GM18951 (cell line): ENCODE measurements at regions not wholly inside any gene's neighbourhood (a gene's known extent, or its start where the extent isn't known, plus 50 kb on each side); places are given as distances from the start of the nearest gene placed in this dataset.

Experiments
- POLR2A ChIP-seq: IDR thresholded peaks from 4 replicates; pipeline ENCODE4 v1.6.1; 2011; ENCODE audit warnings: mild to moderate bottlenecking; ENCODE audit not compliant: insufficient read length, insufficient read depth; ENCODE audit errors: extremely low read depth
- in situ Hi-C: fragments of 300-500 bp; cut with MboI; formaldehyde crosslinking; loops from one replicate; pipeline ENCODE4 v1.12.0; 2022; ENCODE audit warnings: low sequenced_read_pairs, mixed read lengths, inconsistent platforms; ENCODE audit not compliant: unreplicated experiment

DNA sequence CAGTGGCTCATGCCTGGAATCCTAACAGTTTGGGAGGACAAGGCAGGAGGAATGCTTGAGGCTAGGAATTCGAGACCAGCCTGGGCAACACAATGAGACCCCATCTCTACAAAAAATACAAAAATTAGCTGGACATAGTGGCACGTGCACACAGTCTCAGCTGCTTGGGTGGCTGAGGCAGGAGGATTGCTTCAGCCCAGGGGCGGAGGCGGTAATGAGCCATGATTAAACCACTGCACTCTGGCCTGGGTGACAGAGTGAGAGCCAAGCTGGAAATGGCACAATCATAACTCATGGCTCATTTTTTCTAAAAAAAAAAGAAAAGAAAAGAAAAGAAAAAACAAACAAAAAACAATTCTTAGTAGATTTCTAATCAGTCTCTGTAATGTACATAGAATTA lies 446.2 kb downstream of the ELAVL2 start:
- in situ Hi-C loops: no loop called here
- no peak for TF ChIP-seq POLR2A

DNA sequence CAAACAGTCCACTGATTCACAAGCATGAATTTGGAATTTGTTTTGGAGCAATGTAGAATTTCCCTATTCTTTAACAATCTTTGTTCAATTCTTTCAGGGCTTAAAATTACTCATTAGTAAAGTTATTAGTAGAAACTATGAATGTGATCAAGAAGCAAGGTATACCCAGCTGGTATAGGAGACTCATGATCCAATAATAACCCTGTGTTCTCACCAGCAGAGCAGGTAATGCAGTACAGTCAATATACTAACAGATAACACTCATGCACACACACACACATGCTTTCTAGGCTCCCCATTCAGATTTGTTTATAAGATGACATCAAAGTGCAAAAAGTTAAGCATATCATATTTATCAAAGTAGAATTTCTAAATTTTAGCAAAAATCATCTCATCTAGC lies 445.2 kb downstream of the ELAVL2 start:
- in situ Hi-C loops: no loop called here
- no peak for TF ChIP-seq POLR2A

DNA sequence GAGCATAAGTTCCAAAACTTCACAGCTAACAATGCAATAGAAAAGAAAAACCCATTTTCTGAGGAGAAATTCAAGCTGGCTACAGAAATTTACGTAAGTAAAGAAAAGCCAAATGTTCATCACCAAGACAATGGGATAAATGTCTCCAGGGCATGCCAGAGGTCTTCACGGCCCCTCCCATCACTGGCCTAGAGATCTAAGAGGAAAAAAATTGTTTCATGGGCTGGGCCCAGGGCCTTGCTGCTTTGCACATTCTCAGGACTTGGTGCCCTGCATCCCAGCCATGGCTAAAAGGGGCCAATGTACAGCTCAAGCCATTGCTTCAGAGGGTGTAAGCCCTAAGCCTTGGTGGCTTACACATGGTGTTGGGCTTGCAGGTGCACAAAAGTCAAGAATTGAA lies 443.6 kb downstream of the ELAVL2 start:
- no peak for TF ChIP-seq POLR2A
- in situ Hi-C loops: no loop called here

DNA sequence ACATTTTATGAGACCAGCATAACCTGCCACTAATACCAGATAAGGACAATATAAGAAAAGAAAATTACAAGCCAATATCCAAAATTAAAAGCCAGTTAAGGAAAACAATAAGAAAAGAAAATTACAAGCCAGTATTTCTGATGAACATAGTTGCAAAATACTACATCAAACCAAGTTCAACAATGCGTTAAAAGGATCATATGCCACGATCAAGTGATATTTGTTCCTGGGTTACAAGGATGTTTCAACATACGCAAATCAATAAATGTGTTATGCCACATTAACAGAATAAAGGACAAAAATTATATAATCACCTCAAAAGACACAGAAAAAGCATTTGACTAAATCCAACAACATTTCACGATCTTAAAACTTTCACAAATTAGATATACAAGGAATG lies 431.9 kb downstream of the ELAVL2 start:
- in situ Hi-C loops: no loop called here
- no peak for TF ChIP-seq POLR2A

DNA sequence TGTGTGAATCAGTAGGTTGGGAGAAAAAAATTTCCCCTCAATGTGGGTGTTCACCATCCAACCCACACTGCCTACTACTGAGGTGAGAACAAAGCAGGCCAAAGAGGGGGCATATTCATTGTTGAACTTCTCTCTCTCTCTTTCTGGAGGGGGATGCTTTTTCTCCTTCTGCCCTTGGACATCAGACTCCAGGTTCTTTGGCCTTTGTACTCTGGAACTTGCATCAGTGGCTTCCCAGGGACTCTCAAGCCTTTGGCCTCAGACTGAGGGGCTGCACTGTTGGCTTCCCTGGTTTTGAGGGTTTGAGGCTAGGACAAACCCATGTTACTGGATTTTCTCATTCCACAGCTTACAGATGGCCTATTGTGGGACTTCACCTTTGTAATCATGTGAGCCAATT lies 417.2 kb downstream of the ELAVL2 start:
- no peak for TF ChIP-seq POLR2A
- in situ Hi-C loops: no loop called here

DNA sequence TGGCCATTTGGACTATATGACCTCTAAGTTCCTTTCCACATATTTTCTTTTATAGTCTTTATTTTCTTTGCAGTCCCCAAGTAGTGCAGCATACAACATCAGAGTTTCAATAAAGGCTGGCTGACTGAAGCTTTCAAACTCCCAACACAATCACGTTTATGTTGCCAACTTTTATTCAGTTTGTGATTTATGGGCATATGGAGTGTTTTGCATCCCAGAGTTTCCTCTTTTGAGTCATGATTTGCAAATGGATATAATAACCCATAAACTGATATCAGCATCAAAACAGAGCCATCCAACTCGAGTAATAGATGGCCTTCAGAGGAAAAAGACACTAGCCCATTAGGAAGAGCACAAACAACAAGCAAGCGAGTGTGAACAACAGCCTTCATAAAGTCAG lies 414.0 kb downstream of the ELAVL2 start:
- no peak for TF ChIP-seq POLR2A
- in situ Hi-C loops: no loop called here

DNA sequence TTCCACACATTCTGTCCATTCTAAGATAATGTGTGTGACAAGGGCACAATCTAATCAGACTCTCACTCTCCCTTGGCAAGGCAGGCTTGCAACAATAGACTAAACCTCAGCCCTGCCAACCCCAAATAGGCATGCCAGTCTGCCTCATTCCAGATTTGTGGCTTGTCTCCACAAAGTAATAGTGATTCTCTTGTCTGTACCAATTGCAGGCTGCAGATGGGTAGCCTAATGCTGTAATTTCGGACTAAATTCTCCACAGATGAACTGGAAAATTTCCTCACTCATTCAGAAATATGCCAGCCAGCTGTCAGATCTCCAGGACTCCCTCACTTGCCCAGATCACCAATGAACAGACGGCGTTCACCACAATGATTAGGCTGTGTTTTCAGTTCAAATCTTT lies 413.6 kb downstream of the ELAVL2 start:
- in situ Hi-C loops: no loop called here
- no peak for TF ChIP-seq POLR2A

DNA sequence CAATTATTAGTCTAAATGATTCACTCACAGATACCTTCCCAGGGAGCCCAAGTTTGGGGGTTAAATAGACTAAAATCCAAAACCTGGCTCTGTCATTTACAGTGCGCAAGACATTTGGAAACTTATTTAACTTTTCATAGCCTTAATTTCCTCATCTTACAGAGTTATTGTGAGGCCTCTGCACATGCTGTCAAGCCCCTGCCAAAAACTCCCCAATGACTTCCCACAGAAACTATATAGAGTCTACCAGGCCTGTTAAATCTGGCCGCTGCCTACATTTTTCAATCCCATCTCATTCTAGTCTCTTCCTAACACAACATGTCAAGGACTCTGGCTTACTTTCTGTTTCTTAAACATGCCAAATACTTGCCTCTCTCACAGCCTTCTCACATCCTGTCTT lies 412.5 kb downstream of the ELAVL2 start:
- no peak for TF ChIP-seq POLR2A
- in situ Hi-C loops: no loop called here

DNA sequence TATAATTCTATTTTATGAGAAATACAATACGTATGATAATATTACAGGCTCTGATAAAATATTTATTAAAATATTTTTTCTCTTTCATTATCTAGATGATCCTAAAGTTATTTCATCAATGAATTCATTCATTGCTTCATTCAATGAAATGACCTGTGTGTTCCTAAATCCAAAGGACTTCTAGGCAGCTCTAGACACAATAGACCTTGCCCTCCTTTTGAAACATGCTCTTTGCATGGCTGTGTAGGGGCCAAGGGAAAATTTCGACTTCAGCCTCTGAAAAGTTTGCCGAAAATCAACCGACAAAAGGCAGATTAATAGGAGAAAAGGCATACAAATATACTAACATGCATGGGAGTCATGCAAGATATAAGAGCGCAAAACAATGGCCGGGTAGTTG lies 402.0 kb downstream of the ELAVL2 start:
- TF ChIP-seq POLR2A: no peak
- in situ Hi-C loops: no loop called here

DNA sequence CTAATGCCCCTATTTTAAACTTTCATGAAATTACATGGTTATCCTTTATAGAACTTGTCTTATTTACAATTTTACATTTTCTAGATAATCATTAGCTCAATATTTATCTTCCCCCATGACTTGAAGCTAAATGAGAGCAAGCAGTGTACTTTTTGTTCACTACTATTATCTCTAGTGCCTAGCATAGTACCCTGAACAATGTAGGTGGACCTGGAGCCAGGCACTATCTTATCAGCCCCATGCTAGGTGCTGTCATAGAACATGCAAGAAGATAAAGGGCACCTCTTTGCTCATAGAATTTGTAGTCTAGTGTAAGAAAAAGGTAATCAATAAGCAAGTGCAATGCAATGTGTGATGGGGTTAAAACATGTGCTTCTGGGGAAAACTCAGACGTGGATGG lies 399.9 kb downstream of the ELAVL2 start:
- in situ Hi-C loops: no loop called here
- TF ChIP-seq POLR2A: no peak

DNA sequence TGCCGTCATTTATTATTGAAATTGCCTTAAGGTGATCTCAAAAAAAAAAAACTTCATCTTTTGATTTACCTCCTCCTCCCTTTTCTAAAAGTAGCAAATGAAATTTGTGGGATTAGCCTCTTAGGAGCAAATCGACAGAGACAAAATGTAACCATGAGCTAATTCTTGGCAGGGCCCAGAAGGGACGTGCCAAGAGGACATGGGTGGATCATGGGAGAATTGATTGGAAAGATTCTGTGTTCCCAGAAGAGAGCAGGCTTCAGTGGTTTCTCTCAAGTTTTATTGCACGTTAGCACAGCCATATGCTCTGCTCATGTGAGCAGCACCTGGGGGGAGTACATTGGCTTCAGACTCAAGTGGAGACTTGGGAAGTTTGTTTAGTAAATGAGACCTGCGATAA lies 394.6 kb downstream of the ELAVL2 start:
- no peak for TF ChIP-seq POLR2A

DNA sequence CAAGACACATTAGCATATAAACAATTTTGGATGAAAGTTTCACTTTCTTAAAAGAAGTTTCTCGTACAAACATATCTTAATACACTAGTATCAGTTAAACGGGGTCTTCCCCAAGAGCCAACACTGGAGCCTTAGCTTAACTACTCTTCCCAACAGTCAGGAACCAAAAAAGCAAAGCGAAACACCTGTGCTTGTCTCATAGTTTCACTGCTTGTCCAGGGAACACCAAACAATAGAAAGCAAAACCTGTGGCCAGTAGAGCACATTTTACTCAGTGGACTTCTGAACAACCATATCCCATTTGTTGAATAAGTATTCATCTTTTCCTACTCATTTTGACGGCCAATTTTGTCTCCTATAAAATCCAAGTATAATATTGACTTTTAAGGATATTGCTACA lies 391.4 kb downstream of the ELAVL2 start:
- TF ChIP-seq POLR2A: no peak

More for the DNA sequence above, 394.6 kb downstream of the ELAVL2 start:
- in situ Hi-C loops: no loop called here

DNA sequence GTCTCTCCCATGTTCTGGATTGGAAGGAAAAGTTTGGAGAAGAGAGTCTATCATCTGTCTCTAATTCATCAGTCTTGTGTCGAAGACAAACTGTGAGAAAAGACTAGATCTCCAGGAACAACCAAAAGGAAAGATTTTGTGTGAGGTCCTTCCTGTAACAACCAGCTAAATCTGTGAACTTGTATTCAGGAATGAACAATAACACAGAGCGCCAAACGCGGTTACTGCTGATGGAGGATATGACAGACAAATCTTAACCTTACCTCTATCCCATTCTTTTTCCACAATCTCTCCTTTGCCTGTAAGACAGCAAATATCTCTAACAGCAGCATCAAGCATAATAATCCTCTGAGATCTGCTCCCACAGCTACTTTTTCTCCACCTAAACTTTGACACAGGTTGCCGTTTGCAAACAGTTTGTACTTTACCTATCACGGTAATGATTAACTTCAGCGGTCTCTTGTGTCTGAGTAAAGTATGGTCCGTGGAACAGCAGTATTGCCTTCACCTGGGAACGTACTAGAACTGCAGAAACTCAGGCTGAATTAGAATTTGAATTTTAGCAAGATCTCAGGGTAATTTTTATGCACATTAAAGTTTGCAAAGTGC lies 387.6 kb downstream of the ELAVL2 start:
- no peak for TF ChIP-seq POLR2A

More for the DNA sequence above, 391.4 kb downstream of the ELAVL2 start:
- in situ Hi-C loops: no loop called here

DNA sequence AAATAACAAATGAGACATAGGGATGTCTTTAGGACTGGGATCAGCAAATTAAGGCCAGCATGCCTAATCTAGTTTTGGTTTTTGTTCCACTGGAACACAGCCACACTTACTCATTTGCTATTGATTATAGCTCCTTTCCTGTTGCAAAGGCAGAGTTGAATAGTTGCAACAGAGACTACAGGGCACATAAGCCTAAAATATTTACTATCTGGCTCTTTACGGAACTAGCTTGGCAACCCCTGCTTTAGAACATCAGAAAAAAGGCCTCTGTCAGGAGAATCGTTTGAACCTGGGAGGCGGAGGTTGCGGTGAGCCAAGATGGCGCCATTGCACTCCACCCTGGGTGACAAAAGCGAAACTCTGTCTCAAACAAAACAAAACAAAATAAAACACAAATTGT lies 384.8 kb downstream of the ELAVL2 start:
- TF ChIP-seq POLR2A: no peak
- in situ Hi-C loops: no loop called here

More for the DNA sequence above, 387.6 kb downstream of the ELAVL2 start:
- in situ Hi-C loops: no loop called here

DNA sequence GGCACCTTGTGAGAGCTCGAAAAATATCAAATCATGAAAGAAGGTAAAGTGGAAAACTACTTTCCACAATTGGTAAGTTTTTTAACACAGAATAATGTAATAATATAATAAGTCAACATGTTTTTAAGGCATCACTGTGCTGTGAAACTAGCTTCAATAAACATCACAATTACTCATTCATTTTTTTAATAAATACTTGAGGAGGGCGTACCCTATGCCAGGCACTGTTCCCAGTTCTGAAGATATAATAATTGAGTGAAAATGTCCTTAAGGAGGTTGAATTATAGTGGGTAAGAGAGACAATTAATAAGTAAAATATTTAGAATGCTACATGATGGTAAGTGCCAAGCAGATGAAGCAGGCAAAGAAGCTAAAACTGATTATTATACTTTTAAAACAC lies 381.4 kb downstream of the ELAVL2 start:
- TF ChIP-seq POLR2A: no peak
- in situ Hi-C loops: no loop called here
